ENCODE measurements at regions not wholly inside any gene's neighbourhood (a gene's known extent, or its start where the extent isn't known, plus 50 kb on each side); places are given as distances from the start of the nearest gene placed in this dataset.

DNA sequence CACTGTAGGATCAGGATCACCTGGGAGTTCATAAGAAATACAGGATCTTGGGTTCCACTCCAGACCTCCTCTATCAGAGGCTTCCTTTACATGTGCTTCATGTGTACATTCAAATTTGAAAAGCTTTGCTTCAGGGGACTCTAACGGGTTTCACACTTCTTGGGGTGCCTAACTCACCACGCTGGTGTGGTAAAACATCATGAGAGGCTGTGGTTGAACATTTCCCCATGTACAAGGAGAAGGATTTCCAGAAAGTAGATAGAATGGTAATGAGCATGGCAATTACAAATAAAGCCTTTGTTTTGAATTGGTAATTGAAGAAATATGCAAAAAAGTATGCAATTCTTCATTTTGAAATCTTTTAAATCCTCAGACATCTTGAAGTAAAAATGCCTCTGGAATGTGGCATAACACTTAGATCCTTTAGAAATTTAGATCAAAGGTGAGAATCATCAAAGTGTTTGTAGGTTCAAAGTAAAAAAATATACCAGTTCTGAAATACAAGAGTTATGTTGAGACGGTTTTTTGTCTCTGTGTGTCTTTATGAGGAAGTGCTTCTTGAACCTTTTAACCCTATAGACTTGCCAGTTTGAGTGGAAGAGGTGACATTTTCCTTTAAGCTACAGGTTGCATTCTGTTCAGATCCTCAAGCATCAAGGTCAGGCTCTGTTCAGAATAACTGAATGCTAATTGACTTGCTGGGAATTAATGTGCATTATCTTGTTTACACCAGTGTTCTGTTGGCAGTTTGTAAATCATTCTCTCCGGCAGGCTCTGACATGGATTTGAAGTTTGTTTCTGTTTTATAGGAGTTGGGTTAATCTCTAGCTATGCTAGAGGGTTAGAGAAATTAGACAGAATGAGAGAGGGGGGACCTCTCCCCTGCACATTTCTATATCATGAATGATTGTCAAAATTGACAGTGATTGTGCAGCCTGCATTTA, 415.3 kb downstream of the MAN2A1 start:
- H3K79me2 ChIP-seq (ENCODE audit: control insufficient read depth, insufficient read depth, low read length), result no peaks in the 10 kb centered on the region
- H3K27ac ChIP-seq (ENCODE audit: control insufficient read depth, insufficient read depth), result no peak overlapping the region
- no peak overlapping the region for H2AFZ ChIP-seq (ENCODE audit: control insufficient read depth, low read depth, low read length)
- ATAC-seq (no peak), DNase-seq (ENCODE audit: low read depth, low spot score) (no peak), FAIRE-seq (no peak)
- no peak overlapping the region for H3K4me3 ChIP-seq
- H3K27me3 ChIP-seq (replicated peaks in 1 of 2; ENCODE audit: control insufficient read depth in 2 of 2, insufficient read depth in 2 of 2, low read length in 1 of 2), result no peaks in the 10 kb centered on the region
- in situ Hi-C loops (cut with MboI), result no loop called here
- no TSS peak for BruUV-seq (replicated peaks)
- H4K20me1 ChIP-seq (ENCODE audit: control insufficient read depth, insufficient read depth), result no peaks in the 10 kb centered on the region
- intact Hi-C loops (cut with micrococcal nuclease; ENCODE audit: unreplicated experiment), result no loop called here
- H3K4me2 ChIP-seq (ENCODE audit: control insufficient read depth, insufficient read depth), result no peak overlapping the region
- ChIA-PET SMC1A (ENCODE audit: uncharacterized antibody, unreplicated experiment) (no interaction called here), POLR2A (no interaction called here), CTCF (no interaction called here), RAD21 (ENCODE audit: unreplicated experiment) (no interaction called here)
- no peak for TF ChIP-seq RAD51 (IDR thresholded peaks at IDR 0.05)
- TF ChIP-seq SIN3A (IDR thresholded peaks at IDR 0.05; ENCODE audit: low read depth, low read length), result no peak
- TF ChIP-seq BCLAF1 (IDR thresholded peaks at IDR 0.05), result no peak
- TF ChIP-seq ZBTB11 (CRISPR knock-in tag; IDR thresholded peaks at IDR 0.05), result no peak
- no peak for TF ChIP-seq SRF (IDR thresholded peaks at IDR 0.05; ENCODE audit: low read depth in 2 of 2, low read length in 2 of 2)
- no peak for TF ChIP-seq SUPT20H (IDR thresholded peaks at IDR 0.05; ENCODE audit: borderline replicate concordance, control insufficient read depth, low read depth, low read length)
- no peak for TF ChIP-seq HDGF (IDR thresholded peaks at IDR 0.05)
- TF ChIP-seq, protein P1, sequence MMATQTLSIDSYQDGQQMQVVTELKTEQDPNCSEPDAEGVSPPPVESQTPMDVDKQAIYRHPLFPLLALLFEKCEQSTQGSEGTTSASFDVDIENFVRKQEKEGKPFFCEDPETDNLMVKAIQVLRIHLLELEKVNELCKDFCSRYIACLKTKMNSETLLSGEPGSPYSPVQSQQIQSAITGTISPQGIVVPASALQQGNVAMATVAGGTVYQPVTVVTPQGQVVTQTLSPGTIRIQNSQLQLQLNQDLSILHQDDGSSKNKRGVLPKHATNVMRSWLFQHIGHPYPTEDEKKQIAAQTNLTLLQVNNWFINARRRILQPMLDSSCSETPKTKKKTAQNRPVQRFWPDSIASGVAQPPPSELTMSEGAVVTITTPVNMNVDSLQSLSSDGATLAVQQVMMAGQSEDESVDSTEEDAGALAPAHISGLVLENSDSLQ (IDR thresholded peaks at IDR 0.05), result no peak
- TF ChIP-seq MTA2 (IDR thresholded peaks at IDR 0.05; ENCODE audit: low read depth), result no peak
- no peak for TF ChIP-seq JUND (IDR thresholded peaks at IDR 0.05; ENCODE audit: low read depth, low read length)
- no peak for TF ChIP-seq SMARCA5 (IDR thresholded peaks at IDR 0.05)
- TF ChIP-seq MTA3 (IDR thresholded peaks at IDR 0.05; ENCODE audit: borderline replicate concordance, low read length), result no peak
- no peak for TF ChIP-seq PAX8 (IDR thresholded peaks at IDR 0.05)
- TF ChIP-seq CBX3 (IDR thresholded peaks at IDR 0.05; ENCODE audit: borderline replicate concordance, low read depth), result no peak
- no peak for TF ChIP-seq BRCA1 (IDR thresholded peaks at IDR 0.05; ENCODE audit: low read depth, low read length)
- TF ChIP-seq CBFB (IDR thresholded peaks at IDR 0.05; ENCODE audit: low read depth), result no peak
- no peak for TF ChIP-seq MYC (IDR thresholded peaks at IDR 0.05; ENCODE audit: insufficient read depth, insufficient read length, insufficient replicate concordance, low read length, severe bottlenecking)
- no peak for TF ChIP-seq SP1 (IDR thresholded peaks at IDR 0.05; ENCODE audit: low read depth, low read length)
- TF ChIP-seq NR2F1 (conservative IDR thresholded peaks at IDR 0.05), result no peak
- H3K9ac ChIP-seq (ENCODE audit: control insufficient read depth, insufficient read depth, low read length), result no peak overlapping the region
- H3K36me3 ChIP-seq (ENCODE audit: control insufficient read depth in 2 of 2, insufficient read depth in 2 of 2, low read length in 1 of 2), result no peaks in the 10 kb centered on the region
- no peaks in the 10 kb centered on the region for H3K9me3 ChIP-seq (replicated peaks; ENCODE audit: control insufficient read depth, insufficient read depth, low read length)
- no peaks in the 10 kb centered on the region for H3K4me1 ChIP-seq (ENCODE audit: control insufficient read depth, insufficient read depth, low read length)
- WGBS (ENCODE audit: insufficient coverage, insufficient replicate concordance, low lambda C conversion rate, missing lambda C conversion rate), result 3% methylated on average over 4 of the region's 4 CpGs

All from GM12878 (cell line).